Activated T-cell treated with anti-CD3 and anti-CD28 coated beads, Interleukin-2, amount 50 U/mL, for 48 hours (primary cell): ENCODE measurements at regions not wholly inside any gene's neighbourhood (a gene's known extent, or its start where the extent isn't known, plus 50 kb on each side); places are given as distances from the start of the nearest gene placed in this dataset.

Experiments
- DNase-seq, 2 experiments: peaks; one replicate each; pipeline ENCODE4 v3.0.0-alpha.2; 2020

DNA sequence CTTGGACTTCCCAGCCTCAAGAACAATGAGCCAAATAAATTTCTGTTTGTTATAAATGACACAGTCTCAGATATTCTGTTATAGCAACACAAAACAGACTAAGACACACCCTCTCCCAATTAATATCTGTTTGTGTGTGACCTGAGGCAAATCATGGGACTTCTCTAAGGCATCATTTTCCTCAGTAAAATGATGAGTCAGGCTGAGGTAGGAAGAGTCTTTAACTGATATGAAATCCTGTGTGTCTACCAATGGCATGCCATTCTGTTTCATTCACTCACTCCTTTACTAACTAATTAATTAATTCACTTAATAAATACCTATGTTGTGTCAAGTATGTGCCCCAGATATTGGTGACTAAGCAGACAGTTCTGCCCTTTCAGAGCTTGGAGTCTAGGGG is 258.4 kb upstream of the CRY1 start:
- no peak for DNase-seq

DNA sequence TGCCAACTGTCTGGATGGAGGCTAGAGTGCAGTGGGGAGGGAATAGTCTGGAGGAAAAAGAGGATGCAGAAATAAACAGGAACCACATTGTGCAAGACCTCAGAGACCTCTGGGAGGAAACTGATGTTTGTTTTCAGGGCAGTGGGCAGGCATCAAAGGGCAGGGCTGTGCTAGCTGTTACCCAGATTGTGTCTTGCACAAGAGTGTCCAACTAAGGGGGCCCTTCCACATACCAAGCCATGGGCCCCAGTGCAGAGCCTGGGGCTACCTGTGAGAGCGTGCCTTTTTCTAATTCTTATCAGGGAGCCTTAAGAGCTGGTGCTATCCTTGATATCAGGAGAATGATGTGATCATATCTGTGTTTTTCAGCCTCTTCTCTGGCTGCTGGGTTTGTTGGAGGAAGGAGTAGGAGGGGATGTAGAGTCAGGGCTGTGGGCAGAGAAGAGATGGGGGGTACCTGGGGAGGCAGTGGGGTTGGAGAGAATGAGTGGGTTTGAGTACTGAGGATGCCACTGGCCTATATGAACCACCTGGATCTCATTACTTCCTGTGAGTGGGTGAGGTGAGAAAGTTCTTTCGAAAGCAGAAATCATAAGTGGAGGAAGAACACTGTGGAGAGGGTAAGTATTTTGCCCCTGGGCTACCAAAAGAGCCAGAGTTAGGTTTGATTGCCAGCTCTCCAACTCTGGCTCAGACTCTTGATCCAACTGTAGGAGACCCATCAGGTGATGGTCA is 259.2 kb upstream of the CRY1 start:
- DNase-seq = peak in 1 of 2 experiments; percentile 49

DNA sequence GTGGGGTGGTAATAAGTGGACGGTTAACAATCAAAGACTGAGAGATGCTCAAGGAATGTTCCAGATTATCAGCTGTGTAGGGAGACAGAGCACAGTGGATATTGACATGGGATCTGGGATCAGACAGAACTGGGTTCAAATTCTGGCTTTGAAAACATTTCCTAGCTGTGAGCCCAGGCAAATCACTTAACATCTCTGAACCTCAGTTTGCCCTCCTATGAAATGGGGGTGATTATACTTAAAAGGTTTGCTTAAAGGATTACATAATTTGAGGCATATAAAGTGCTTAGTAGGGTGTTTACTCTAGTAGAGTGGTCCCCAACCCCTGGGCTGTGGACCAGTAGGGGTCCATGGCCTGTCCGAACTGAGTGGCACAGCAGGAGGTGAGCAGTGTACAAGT is 260.0 kb upstream of the CRY1 start:
- DNase-seq = no peak

DNA sequence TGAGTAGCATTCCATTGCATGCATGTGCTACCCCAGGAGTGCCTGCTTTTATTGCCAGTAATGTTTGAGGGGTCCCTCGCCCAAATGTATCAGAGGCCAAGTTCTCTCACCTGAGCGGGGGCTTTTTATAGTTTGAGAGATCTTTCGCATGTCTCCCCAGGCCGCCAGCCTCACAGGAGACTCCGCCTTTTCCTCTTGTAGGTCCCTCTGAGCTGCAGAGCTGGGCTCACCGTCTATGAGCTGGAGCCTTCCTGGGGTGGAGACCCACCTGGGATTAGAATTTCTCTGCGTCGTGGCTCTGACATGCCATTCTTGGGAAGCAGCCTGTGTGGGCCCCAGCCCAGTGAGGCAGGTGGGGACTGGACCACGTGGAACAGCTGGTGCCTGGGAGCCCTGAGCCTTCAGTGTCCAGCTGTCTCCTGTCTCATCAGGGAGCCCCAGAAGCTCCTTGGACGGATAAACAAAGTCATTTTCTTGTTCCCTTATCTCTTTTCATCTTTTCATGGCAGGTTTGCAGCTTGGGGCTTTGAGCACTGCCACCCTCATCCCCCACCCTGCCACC is 261.7 kb upstream of the CRY1 start:
- DNase-seq = no peak

DNA sequence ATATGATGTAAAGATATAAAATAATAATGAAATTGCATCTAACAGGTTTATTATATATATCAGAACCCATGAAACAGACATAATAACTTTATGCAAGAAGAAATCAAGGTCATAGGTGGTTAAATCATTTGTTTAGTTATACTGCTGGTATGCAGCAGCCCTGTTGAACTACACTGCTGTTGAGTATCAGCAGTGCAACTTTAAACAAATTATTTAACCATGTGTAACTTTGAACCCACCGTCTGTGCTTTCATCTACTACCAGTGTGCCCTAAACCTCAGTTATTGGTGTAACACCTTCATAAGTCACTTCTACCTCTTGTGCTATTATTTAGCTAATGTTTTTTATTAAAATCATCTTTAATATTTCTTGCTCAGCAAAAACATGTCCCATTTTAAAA is 262.3 kb upstream of the CRY1 start:
- DNase-seq = no peak

DNA sequence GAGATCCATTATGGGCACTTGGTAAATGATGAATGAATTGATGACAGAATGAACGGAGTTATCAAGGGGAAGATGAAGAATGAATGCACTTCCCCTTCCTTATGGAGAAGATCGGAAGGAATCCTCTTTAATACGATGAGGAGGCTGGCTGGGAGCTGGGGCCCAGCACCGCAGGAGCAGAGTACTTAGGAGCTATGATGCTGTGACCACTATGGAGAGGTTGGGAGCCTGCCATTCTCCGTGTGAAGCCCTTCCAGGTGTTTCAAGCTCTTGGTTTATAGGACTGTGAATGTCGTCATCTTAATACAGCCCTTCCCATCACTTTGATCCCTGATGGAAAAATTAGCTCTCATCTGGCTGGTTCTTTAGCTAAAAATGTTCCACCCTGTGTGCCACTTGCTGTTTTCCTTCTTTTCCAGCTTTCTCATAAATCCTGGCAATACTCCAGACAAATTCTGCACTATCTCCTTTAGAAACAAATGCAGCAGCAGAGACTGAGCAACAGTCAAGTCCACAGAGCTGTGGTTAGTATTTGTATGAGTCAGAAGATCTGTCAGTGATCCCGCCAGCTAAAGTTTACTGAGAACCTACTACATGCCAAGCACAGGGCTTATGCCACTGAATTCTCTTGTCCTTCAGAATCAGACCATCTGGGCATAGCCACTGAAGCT is 263.1 kb upstream of the CRY1 start:
- no peak for DNase-seq

DNA sequence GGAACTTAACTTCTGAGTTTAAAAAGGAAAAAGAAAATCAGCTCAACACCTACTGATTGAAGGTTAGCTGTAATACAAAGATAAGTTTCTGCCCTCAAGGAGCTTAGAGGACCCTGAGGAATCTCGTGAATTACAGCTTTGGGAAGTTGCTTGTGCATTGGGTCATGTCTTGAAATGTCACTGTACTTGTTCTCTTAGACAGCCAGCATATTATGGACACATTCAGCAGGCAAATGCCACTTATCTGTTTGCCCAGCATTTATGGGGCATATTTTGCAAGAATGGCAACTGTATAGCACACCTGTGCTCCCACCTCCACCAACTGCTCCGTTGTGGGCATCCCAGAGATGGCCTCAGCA is 263.6 kb upstream of the CRY1 start:
- no peak for DNase-seq

DNA sequence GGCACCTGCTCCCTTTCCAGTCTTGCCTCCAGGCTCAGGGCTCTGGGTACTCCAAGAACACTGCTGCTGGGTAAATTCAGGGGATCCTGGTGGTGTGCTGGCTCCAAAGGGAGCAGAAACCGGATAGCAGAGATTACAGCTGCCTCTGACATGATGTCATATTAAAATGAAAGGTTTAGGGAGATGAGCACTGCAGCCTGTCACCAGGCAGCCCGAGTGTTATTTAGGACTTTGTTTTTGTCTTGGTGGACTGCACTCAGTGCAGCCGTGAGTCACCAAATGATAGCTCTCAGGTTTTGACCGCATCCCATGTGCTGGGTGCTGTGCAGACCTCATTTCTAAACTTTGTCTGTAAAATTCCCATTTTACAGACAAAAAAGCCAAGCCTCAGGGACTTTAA is 266.0 kb upstream of the CRY1 start:
- DNase-seq = no peak

DNA sequence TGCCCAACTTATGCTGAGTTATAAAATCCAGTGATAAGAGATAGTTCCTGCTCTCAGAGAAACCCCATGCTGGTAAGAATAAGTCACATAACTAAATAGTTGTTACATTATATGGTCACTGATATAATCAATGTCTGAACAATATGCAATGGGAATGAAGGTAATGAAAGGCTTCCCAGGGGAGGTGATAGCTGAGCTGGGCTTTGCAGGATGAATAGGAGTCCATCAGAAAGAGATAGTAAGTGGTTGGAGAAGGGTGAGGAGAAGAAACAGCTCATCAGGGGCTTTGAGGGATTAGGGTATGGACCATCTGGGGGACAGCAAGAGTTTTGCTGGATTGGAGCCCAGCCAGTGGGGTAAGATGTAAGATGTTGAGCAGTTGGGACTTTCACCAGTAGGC is 266.7 kb upstream of the CRY1 start:
- DNase-seq = no peak

DNA sequence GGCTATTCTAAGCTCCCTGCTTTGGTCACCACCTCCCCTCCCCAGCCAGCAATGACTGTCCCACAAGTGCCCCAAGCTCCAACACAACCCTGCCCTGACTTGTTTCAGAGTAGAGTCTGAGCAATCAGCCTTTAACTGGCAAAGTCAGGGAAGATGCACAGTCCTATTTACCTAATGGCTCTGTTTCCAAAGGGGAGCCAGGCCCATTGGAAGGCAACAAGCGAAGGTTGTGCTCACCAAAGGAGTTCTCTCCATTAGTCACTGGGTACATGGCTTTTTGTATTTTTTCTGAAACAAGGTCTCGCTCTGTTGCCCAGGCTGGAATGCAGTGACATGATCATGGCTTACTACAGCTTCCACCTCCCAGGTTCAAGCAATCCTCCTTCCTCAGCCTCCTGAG is 267.1 kb upstream of the CRY1 start:
- no peak for DNase-seq

DNA sequence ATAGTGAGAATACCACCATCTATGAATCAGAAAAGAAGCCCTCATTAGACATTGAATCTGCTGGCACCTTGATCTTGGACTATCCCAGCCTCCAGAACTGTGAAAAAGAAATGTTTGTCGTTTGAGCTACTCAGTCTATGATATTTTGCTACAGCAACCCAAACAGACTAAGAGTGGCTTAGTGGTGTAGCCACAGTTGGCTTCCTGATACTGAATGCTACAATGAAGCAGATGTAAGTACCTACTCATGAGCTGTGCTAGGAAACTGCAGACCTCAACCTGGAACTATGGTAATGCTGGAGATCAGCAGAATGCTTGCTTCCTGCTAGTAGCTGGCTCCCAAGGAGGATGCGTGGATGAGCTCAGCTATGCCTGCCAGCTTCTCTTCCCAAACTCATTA is 268.6 kb upstream of the CRY1 start:
- no peak for DNase-seq

DNA sequence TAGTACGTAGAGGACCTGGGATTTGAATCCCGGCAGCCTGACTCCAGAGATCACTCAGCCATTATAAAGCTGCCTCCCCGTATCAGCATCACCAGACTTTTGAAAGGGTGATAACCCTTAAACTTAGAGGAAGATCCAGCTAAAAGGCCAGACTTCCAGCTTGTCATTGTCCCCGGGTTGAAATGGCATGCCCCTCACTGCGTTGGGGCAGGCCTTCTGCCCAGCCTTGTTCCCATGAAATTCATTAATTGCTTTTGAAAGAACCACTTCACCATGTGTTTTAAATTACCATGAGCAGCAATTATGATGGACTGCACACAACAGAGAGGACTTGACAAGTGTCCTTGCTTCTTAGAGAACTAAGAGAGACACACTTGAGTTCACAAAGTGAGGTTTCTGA is 269.6 kb upstream of the CRY1 start:
- DNase-seq = no peak

DNA sequence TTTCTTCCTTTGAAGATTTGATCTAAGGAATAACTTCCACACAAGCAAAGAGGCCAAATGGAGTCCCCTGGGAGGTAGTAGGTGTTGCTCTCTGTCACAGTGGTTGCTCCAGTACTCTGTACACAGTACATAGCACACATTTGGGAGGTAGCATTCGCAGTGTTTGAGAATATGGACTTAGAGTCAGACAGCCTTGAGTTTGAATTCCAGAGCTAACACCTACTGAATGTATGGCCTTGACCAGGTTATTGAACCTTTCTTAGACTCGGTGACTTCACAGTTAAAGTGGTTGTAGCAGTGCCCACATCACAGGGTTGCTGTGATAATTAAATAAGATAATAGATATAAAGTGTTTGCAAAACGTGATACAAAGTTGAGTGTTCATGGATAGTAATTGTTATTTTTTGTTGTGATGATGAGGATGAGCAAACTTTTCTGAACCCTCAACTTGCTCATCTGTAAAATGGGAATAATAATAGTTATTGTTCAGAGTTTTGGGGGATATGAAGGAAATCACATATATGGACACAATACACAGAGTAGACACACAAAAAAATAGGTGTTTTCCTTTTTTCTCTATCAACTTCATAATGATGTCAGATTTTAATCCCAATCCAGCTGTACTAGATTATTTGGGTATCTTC is 271.6 kb upstream of the CRY1 start:
- DNase-seq = no peak

DNA sequence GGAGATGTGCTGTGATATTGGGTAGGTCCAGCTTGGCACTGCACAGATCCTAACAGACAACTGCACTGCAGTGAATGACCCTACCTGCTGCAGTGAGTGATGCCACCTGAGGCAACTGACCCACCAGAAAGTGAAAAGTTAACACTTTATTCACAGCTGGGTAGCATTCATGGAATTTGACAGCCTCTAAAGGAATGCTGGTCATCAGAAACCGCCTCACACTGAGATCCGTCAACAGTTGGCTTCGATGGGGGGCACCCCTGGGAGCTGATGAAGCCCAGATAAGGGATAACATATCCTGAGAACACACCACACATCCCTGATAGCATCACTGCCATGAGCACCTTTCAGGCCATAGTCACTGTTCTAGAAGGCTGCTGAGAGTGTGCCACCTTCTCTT is 272.4 kb upstream of the CRY1 start:
- DNase-seq = no peak

DNA sequence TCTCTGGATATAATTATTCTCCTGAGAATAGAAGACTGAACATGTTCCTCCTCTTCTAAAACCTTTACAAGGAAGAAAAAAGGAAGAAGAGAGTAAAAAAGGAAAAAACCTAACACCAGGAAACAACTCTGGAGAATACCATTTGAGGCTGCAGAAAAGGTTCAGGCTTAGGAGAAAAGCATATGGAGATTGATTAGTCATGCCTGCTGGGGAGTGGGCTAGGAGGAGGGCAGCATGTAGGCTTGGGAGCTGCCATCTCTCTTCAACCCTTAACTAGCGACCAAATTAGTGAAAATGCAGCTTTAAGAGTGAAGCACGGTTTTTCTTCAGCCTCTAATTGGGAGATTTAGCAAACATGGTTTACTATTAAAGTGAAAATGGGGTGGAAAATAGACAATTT is 273.0 kb upstream of the CRY1 start:
- DNase-seq = no peak

DNA sequence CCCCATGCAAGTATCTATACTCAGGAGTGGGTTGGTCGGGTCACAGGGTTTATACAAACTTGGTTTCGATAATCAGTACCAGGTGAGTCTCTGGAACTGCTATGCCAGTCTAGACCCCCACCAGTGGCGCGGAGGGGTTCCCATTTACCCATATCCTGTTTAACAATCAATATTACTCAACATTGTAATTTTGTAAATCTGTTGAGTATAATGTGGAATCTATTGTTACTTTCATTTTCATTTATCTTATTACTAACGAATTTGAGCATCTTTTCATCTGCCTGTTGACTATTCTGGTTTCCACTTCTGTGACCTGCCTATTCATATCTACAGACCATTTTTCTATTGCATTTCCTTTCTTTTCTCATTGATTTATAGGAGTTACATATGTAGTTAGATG is 275.2 kb upstream of the CRY1 start:
- DNase-seq = peak; percentile 57 to 59

DNA sequence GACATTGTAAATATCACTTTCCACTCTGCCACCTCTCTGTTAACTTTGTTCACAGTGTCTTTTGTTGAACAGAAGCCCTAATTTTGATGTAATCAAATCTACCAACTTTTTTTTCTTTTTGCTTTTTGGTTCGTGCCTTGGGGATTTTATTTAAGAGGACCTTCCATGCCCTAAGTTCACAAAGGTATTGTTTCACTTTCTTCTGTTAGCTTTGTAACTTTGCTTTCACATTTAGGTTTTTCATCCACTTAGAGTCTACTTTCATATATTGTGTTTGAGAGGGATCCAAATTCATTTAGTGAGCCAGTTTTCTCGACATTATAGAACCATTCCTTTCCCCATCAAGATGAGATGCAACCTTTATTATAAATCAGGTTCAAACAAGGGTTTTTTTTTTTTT is 275.7 kb upstream of the CRY1 start:
- DNase-seq = no peak

DNA sequence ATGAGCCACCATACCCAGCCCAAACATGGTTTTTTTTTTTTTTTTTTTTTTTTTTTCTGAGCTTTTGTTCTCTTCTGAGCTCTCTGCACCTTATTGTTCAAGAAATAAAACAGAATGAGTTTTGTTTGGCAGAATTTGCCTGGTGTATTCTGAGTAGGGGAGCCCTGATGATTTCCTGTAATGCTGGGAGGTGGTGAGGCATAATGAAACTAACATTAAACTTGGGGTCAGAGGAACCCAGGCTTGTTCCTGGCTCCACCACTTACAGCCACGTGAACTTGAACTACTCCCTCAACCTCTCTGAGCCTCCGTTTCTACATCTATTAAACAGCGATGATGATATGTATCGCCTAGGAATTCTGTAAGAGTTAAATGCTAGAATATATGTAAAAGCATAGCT is 276.3 kb upstream of the CRY1 start:
- peak in 1 of 2 experiments; percentile 42 for DNase-seq

DNA sequence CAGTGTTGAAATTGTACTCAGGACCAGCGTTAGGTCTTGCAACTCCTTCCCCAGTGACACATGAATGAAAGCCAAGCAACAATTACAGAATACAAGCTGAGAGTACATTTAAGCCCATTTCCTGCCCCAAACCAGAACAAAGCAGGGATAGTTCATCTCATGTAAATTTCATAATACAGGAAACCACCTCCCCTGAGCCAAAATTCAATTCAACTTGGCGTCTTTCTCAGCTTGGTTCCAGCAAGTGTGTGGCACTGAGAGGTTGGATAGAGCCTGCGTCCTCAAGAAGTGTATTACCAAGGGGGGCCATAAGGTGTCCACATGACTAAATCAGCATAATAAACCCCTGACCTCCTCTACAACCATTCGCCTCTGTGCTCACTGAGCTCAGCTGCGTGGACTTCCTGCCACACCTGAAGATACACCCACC is 278.9 kb upstream of the CRY1 start:
- DNase-seq = peak; percentile 41 to 45

DNA sequence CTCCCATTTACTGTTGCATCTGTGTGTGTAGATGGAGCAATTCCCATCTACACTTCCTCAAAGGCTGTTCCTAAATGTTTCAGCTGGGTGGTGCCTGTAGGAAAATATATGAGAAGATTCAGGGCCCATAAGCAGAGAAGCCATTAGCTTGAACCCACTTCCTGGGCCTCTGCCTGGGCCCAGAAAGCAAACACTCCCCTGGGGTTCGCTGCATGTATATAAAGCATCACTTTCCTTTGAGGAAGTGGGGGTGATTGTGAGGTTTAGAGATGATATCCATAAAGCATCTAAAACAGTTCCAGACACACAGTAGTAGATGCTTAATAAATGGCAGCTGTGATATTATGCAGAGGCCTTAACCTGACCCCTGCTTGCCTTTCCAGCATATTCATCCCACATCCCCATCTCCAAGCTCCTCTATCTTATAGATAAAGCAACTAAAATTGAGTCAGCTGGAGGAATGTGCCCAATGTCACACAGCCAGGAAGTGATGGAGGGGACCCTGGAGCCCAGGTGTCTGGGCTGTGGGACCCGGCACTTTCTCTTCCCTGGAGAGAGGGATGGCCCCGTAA is 280.0 kb upstream of the CRY1 start:
- no peak for DNase-seq

DNA sequence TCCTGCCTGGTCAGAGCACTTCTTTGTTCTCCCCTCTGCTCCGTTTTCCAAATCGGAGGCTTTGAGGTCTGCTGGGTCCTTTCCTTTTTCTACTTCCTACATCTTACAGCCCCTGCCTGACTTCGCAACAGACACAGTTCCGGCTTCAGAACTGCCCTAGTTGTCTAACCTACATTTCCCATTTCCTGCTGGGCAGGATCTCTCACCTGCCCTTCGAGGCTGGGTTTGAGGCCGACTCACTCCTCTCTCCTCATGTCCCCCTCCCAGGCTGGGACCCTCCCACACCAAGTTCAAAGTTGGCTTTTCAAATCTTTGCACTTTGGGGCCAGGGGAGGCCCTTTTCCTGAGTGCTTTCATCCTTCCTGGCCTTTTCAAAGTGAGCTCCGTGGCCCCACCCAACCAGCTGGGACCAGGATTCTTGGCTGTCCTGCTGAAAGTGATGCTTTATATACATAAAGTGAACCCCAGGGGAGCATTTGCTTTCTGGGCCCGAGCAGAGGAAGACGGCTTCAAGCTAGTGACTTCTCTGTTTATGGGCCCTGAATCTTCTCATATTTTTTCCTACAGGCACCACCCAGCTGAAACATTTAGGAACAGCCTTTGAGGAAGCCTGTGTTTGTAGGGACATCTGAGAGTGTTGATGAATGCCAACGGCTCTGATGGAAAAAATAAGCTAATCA is 281.0 kb upstream of the CRY1 start:
- DNase-seq = peak in 1 of 2 experiments; percentile 29

DNA sequence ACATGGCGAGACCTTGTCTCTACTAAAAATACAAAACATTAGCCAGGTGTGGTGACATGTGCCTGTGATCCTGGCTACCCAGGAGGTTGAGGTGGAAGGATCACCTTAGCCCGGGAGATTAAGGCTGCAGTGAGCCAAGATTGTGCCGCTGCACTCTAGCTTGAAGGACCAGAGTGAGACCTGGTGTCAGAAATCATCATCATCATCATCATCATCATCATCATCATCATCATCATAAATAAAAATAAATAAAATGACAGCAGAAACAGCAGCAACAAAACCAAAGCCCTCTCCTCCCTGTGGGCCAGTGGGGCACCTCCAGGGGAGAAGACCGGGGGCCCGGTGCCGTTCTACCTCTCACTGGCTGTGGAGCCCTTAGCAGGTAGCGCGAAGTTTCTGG is 281.9 kb upstream of the CRY1 start:
- DNase-seq = no peak
